ENCODE measurements at regions not wholly inside any gene's neighbourhood (a gene's known extent, or its start where the extent isn't known, plus 50 kb on each side); places are given as distances from the start of the nearest gene placed in this dataset.

- no peak for DNase-seq
- H3K4me3 Mint-ChIP-seq: no peak overlapping the region
- Histone ChIP-seq H3K4me2 (replicated peaks; ENCODE audit: extremely low read depth, low read length, poor library complexity, severe bottlenecking) (no peak overlapping the region), H3K4me1 (ENCODE audit: control insufficient read depth in 1 of 2, insufficient read depth in 2 of 2, low read length in 2 of 2) (no peaks in the 10 kb centered on the region), H3K27me3 (ENCODE audit: control insufficient read depth in 2 of 2, insufficient read depth in 2 of 2, low read length in 2 of 2) (no peaks in the 10 kb centered on the region), H3K36me3 (replicated peaks in 1 of 2; ENCODE audit: control insufficient read depth in 1 of 2, insufficient read depth in 2 of 2, low read length in 2 of 2) (no peaks in the 10 kb centered on the region), H2AFZ (ENCODE audit: insufficient read depth, low read depth, low read length, poor library complexity, severe bottlenecking) (no peak overlapping the region), H3K9ac (ENCODE audit: insufficient read depth, low read length, poor library complexity, severe bottlenecking) (no peak overlapping the region), H3K27ac (ENCODE audit: low read depth in 1 of 2, low read length in 2 of 2) (no peak overlapping the region), H3K4me3 (replicated peaks in 1 of 3; ENCODE audit: low read depth in 2 of 3, low read length in 3 of 3) (no peak overlapping the region), H3K79me2 (ENCODE audit: insufficient read depth, low read length) (no peaks in the 10 kb centered on the region), H3K9me3 (replicated peaks in 1 of 2; ENCODE audit: control insufficient read depth in 1 of 2, insufficient read depth in 1 of 2, low read length in 2 of 2) (peaks cover 8 to 13% of the 10 kb centered on the region in 2 donors), H4K20me1 (ENCODE audit: insufficient read depth, low read length) (no peaks in the 10 kb centered on the region)
- WGBS (ENCODE audit: insufficient coverage): 97% methylated on average over 11 of the region's 12 CpGs
- H3K36me3 Mint-ChIP-seq: peaks cover 1 to 6% of the 10 kb centered on the region in 2 donors
- TF ChIP-seq CTCF (IDR thresholded peaks at IDR 0.05): no peak
- peaks cover 0 to 5% (median 2%) of the 10 kb centered on the region in 3 donors for H3K27me3 Mint-ChIP-seq (ENCODE audit: low read depth in 3 of 3)
- H3K27ac Mint-ChIP-seq: peak overlapping the region in 1 of 7 donors; percentile 51
- peaks cover 12 to 17% (median 15%) of the 10 kb centered on the region in 7 donors for H3K9me3 Mint-ChIP-seq
- no peaks in the 10 kb centered on the region for H3K4me1 Mint-ChIP-seq
- intact Hi-C loops (cut with micrococcal nuclease): no loop called here
Observed at GRCh38 chr1:244187310-244187709, 136.2 kb downstream of the ZBTB18 start.

DNA sequence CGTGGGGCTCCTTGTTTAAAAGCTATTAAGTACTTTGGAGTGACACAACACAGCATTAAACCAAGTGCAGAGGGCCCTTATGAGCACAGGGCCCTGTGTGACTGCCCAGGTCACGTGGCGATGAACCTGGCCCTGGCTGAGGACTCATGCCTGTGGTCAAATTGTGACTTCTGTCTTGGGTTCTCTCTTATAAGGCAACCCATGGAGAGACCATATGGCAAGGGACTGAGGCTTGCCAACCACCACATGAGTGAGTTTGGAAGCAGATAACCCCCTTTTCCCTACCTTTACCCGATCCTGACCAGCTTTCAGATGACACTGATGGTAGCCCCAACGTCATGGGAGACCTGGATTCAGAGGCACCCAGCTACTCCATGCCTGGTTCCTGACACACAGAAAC, 140.5 kb downstream of the ZBTB18 start:
- Histone ChIP-seq H3K9ac (ENCODE audit: insufficient read depth, low read length, poor library complexity, severe bottlenecking) (no peak overlapping the region), H3K27ac (ENCODE audit: low read depth in 1 of 2, low read length in 2 of 2) (no peak overlapping the region), H3K4me2 (replicated peaks; ENCODE audit: extremely low read depth, low read length, poor library complexity, severe bottlenecking) (no peak overlapping the region), H3K79me2 (ENCODE audit: insufficient read depth, low read length) (no peaks in the 10 kb centered on the region), H3K4me3 (replicated peaks in 1 of 3; ENCODE audit: low read depth in 2 of 3, low read length in 3 of 3) (no peak overlapping the region), H3K4me1 (ENCODE audit: control insufficient read depth in 1 of 2, insufficient read depth in 2 of 2, low read length in 2 of 2) (no peaks in the 10 kb centered on the region), H3K36me3 (replicated peaks in 1 of 2; ENCODE audit: control insufficient read depth in 1 of 2, insufficient read depth in 2 of 2, low read length in 2 of 2) (no peaks in the 10 kb centered on the region), H3K9me3 (replicated peaks in 1 of 2; ENCODE audit: control insufficient read depth in 1 of 2, insufficient read depth in 1 of 2, low read length in 2 of 2) (peaks cover 8 to 13% of the 10 kb centered on the region in 2 donors), H3K27me3 (ENCODE audit: control insufficient read depth in 2 of 2, insufficient read depth in 2 of 2, low read length in 2 of 2) (no peaks in the 10 kb centered on the region), H4K20me1 (ENCODE audit: insufficient read depth, low read length) (no peaks in the 10 kb centered on the region), H2AFZ (ENCODE audit: insufficient read depth, low read depth, low read length, poor library complexity, severe bottlenecking) (no peak overlapping the region)
- DNase-seq: no peak
- Mint-ChIP-seq H3K27ac (peak overlapping the region in 1 of 7 donors; percentile 43), H3K4me1 (no peaks in the 10 kb centered on the region), H3K27me3 (ENCODE audit: low read depth in 3 of 3) (peaks cover 0 to 7% (median 4%) of the 10 kb centered on the region in 3 donors), H3K36me3 (peaks cover 1 to 6% of the 10 kb centered on the region in 2 donors), H3K9me3 (peaks cover 12 to 18% (median 16%) of the 10 kb centered on the region in 7 donors), H3K4me3 (no peak overlapping the region)
- 92% methylated on average over 4 of the region's 5 CpGs for WGBS (ENCODE audit: insufficient coverage)
- TF ChIP-seq CTCF (IDR thresholded peaks at IDR 0.05): no peak
- intact Hi-C loops (cut with micrococcal nuclease): no loop called here

Measured in CD14-positive monocyte (primary cell).